GM12872 (cell line): ENCODE measurements at regions not wholly inside any gene's neighbourhood (a gene's known extent, or its start where the extent isn't known, plus 50 kb on each side); places are given as distances from the start of the nearest gene placed in this dataset.

Source experiments
- TF ChIP-seq, protein P1 (sequence below): IDR thresholded peaks from 3 replicates; pipeline ENCODE4 v1.5.1; 2011; ENCODE audit warnings: low read depth, mild to moderate bottlenecking, low read length, moderate library complexity; ENCODE audit not compliant: insufficient read depth

DNA sequence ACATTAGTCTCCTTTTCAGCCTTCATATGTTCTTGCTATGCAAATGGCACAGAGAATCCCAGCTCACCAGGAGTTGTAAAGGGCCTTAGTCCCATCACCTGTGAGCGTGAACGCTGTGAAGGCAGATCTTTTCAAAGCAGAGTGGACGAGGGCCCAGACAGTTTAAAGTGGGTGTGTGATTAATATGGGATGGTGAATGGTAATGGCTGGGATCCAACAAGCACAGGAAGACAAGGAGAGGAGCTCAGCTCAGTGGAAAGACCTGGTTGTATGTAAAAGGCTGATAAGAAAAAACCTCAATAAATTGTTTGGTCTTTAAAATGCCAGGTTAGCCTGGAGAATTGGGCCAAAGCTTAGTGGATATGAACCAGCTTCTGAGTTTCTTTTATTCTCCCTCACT, 326.2 kb downstream of the NYAP2 start:
- TF ChIP-seq, protein P1, sequence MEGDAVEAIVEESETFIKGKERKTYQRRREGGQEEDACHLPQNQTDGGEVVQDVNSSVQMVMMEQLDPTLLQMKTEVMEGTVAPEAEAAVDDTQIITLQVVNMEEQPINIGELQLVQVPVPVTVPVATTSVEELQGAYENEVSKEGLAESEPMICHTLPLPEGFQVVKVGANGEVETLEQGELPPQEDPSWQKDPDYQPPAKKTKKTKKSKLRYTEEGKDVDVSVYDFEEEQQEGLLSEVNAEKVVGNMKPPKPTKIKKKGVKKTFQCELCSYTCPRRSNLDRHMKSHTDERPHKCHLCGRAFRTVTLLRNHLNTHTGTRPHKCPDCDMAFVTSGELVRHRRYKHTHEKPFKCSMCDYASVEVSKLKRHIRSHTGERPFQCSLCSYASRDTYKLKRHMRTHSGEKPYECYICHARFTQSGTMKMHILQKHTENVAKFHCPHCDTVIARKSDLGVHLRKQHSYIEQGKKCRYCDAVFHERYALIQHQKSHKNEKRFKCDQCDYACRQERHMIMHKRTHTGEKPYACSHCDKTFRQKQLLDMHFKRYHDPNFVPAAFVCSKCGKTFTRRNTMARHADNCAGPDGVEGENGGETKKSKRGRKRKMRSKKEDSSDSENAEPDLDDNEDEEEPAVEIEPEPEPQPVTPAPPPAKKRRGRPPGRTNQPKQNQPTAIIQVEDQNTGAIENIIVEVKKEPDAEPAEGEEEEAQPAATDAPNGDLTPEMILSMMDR, result no peak
